Heart left ventricle (tissue), 16 donors: ENCODE measurements at regions not wholly inside any gene's neighbourhood (a gene's known extent, or its start where the extent isn't known, plus 50 kb on each side); places are given as distances from the start of the nearest gene placed in this dataset.

Experiments used
- ATAC-seq, 4 donors: fragments of 200-7000 bp; cut with Tn5 transposase; one replicate each; pipeline ENCODE4 v1.9.1; 2020 to 2022; ENCODE audit warnings: moderate library complexity in 4 of 4, mild to moderate bottlenecking in 3 of 4, moderate number of reproducible peaks in 1 of 4
- DNase-seq, 5 donors: peaks; one replicate each; pipeline ENCODE4 v3.0.0-alpha.2; 2020
- H3K27ac ChIP-seq, 12 donors: fragments of 200-600 bp; sonication (generic) in 4 of 12; one replicate each; pipeline versions ENCODE4 v1.5.0 to v1.8.0; 2016 to 2022; ENCODE audit warnings: mild to moderate bottlenecking in 2 of 12
- H3K27me3 ChIP-seq, 9 donors: fragments of 200-600 bp; sonication (generic) in 2 of 9; one replicate each; pipeline versions ENCODE4 v1.5.1 to v1.8.0; 2016 to 2022; ENCODE audit warnings: mild to moderate bottlenecking in 3 of 9
- H3K36me3 ChIP-seq, 9 donors: fragments of 200-600 bp; sonication (generic) in 2 of 9; one replicate each; pipeline versions ENCODE4 v1.5.0 to v1.8.0; 2018 to 2022; ENCODE audit warnings: mild to moderate bottlenecking in 2 of 9
- H3K4me1 ChIP-seq, 12 donors: fragments of 200-600 bp; sonication (generic) in 4 of 12; one replicate each; pipeline versions ENCODE4 v1.5.0 to v1.8.0; 2016 to 2022; ENCODE audit warnings: mild to moderate bottlenecking in 3 of 12
- H3K4me3 ChIP-seq, 12 donors: fragments of 200-600 bp; sonication (generic) in 4 of 12; one replicate each; pipeline versions ENCODE4 v1.5.0 to v1.8.0; 2017 to 2022; ENCODE audit warnings: mild to moderate bottlenecking in 9 of 12, moderate library complexity in 4 of 12
- H3K9me3 ChIP-seq, 12 donors: fragments of 200-600 bp; sonication (generic) in 4 of 12; one replicate each; pipeline versions ENCODE4 v1.5.0 to v1.8.0; 2016 to 2022; ENCODE audit warnings: mild to moderate bottlenecking in 1 of 12
- CTCF ChIP-seq, 12 donors: fragments of 200-600 bp; sonication (generic) in 4 of 12; IDR thresholded peaks; one replicate each; pipeline versions ENCODE4 v1.5.0 to v1.8.0; 2018 to 2022; ENCODE audit warnings: antibody characterized with exemption in 12 of 12, mild to moderate bottlenecking in 5 of 12
- POLR2A ChIP-seq, 2 donors: fragments of 450-650 bp; IDR thresholded peaks; one replicate each; pipeline ENCODE4 v1.6.1; 2017; ENCODE audit warnings: antibody characterized with exemption in 2 of 2, mild to moderate bottlenecking in 2 of 2, moderate library complexity in 2 of 2
- WGBS, 4 donors: extraction: QIAGEN DNeasy Blood & Tissue Kit in 2 of 4; methylation state at CpG; one replicate each; pipeline versions ENCODE4 v1.1.5 to v1.1.7; 2013 to 2018; 5-methylcytosine and 5-hydroxymethylcytosine counted together
- intact Hi-C, 10 donors: fragments of 100-400 bp; cut with DNase I; formaldehyde crosslinking; loops; one replicate each; pipeline versions ENCODE4 v1.11.1 to v1.14.2; 2022
- donor health status: ischemic (EF 13 %, LVEDD 7.1; RV severe dilation, severe dysfunction).
- donor health status: healthy with polysubstance abuse.
- donor health status: DM: no; HTN: yes; CAD: no.
- donor health status: DM: no; HTN: no; CAD: no.
- donor health status: ischemic (EF 25% LVEDD 6.9; RV normal size, moderate dysfunction).
- donor health status: ischemic (EF 25% LVEDD 5.7; RV mildly dilated, moderate dysfunction).
- donor health status: healthy.
- donor health status: DM: yes; HTN: yes; CAD: no.
- donor health status: ischemic (EF 35%, LVEDD 5.7; RV mildly dilated, moderate dysfunction).
- donor health status: nonischemic (EF 11% LVEDD 7.7; RV severe dilation, severe dysfunction).
- donor health status: DM: yes; HTN: yes; CAD: no.
- donor health status: PGD.
- donor health status: ischemic (EF 29% LVEDD 5.4; RV normal size, mild dysfunction).
- donor health status: nonischemic (EF 23%, LVEDD 6.1; RV moderate dilation, normal function).

- Histone ChIP-seq H3K4me3 (no peak overlapping the region), H3K36me3 (no peaks in the 10 kb centered on the region), H3K4me1 (no peaks in the 10 kb centered on the region), H3K27ac (no peak overlapping the region), H3K27me3 (no peaks in the 10 kb centered on the region), H3K9me3 (peaks cover 0 to 22% (median 6%) of the 10 kb centered on the region in 12 donors)
- intact Hi-C loops, result no loop called here
- no peak for DNase-seq
- TF ChIP-seq POLR2A (IDR thresholded peaks at IDR 0.05) (no peak), CTCF (IDR thresholded peaks at IDR 0.05) (no peak)
- ATAC-seq, result no peak
Measured at GRCh38 chr13:62964522-62964921, 1548.9 kb upstream of the PCDH20 start.

GRCh38 chr13:62960723-62961122 is 1545.1 kb upstream of the PCDH20 start:
- H3K9me3 ChIP-seq, result peaks cover 0 to 10% (median 0%) of the 10 kb centered on the region in 12 donors
- 28 to 57% (median 38%) methylated on average over 3 of the region's 3 CpGs for WGBS, 4 donors
- no peaks in the 10 kb centered on the region for H3K27me3 ChIP-seq
- ATAC-seq (no peak), DNase-seq (no peak)
- no peaks in the 10 kb centered on the region for H3K36me3 ChIP-seq
- H3K4me3 ChIP-seq, result no peak overlapping the region
- no peak overlapping the region for H3K27ac ChIP-seq
- intact Hi-C loops, result no loop called here
- TF ChIP-seq POLR2A (IDR thresholded peaks at IDR 0.05), result no peak
- no peak for TF ChIP-seq CTCF (IDR thresholded peaks at IDR 0.05)
- H3K4me1 ChIP-seq, result no peaks in the 10 kb centered on the region

GRCh38 chr13:62933809-62934208 is 1518.2 kb upstream of the PCDH20 start:
- H3K9me3 ChIP-seq, result peaks cover 0 to 10% (median 0%) of the 10 kb centered on the region in 12 donors
- no peaks in the 10 kb centered on the region for H3K4me1 ChIP-seq
- no peak for DNase-seq
- H3K36me3 ChIP-seq, result no peaks in the 10 kb centered on the region
- ATAC-seq, result no peak
- WGBS, 4 donors, result 8 to 74% (median 48%) methylated on average over 1 of the region's 1 CpG
- no peaks in the 10 kb centered on the region for H3K27me3 ChIP-seq
- no peak for TF ChIP-seq CTCF (IDR thresholded peaks at IDR 0.05)
- no peak for TF ChIP-seq POLR2A (IDR thresholded peaks at IDR 0.05)
- no peak overlapping the region for H3K27ac ChIP-seq
- no peak overlapping the region for H3K4me3 ChIP-seq
- intact Hi-C loops, result no loop called here

- peaks cover 0 to 19% (median 0%) of the 10 kb centered on the region in 12 donors for H3K9me3 ChIP-seq
- WGBS, 4 donors, result 13 to 34% (median 21%) methylated on average over 2 of the region's 2 CpGs
- no peaks in the 10 kb centered on the region for H3K27me3 ChIP-seq
- intact Hi-C loops, result no loop called here
- no peaks in the 10 kb centered on the region for H3K36me3 ChIP-seq
- no peaks in the 10 kb centered on the region for H3K4me1 ChIP-seq
- TF ChIP-seq POLR2A (IDR thresholded peaks at IDR 0.05) (no peak), CTCF (IDR thresholded peaks at IDR 0.05) (no peak)
- H3K27ac ChIP-seq, result no peak overlapping the region
- ATAC-seq, result no peak
- H3K4me3 ChIP-seq, result no peak overlapping the region
- DNase-seq, result no peak
Measured at GRCh38 chr13:62932256-62932883, 1516.7 kb upstream of the PCDH20 start.
